ENCODE measurements at regions not wholly inside any gene's neighbourhood (a gene's known extent, or its start where the extent isn't known, plus 50 kb on each side); places are given as distances from the start of the nearest gene placed in this dataset.
"Not testable (repeated sequence)": the region's sequence is repeated elsewhere in the genome, so short reads cannot be mapped to it uniquely, and the experiment has no call there.

DNA sequence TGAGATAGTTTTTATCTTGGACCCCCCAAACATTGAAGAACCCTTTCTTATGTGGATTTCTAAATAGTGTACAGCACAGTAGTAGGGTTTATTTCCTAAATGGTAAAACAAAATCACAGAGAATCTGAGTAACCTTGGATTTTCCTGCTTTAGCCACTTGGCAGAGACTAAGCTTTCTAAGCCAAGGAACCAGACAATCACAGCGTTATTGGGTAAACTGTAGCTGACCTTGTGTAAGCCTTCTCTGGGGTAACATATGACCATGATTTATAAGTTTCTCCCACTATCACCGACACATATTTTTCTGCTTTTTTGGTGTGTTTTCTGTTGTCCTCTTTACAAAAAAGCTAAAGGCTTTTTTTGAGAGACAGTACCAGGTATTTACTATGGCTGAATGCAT is 136.3 kb upstream of the PZP start:
- in situ Hi-C loops (cut with MboI; ENCODE audit: low pct_unique_long_range_greater_than_20kb, low sequenced_read_pairs, unreplicated experiment) = loop anchor here (25.0 kb wide), 2 partner anchors 118 to 293 kb away; no protein-coding TSS in a partner anchor
- TF ChIP-seq, protein P1, sequence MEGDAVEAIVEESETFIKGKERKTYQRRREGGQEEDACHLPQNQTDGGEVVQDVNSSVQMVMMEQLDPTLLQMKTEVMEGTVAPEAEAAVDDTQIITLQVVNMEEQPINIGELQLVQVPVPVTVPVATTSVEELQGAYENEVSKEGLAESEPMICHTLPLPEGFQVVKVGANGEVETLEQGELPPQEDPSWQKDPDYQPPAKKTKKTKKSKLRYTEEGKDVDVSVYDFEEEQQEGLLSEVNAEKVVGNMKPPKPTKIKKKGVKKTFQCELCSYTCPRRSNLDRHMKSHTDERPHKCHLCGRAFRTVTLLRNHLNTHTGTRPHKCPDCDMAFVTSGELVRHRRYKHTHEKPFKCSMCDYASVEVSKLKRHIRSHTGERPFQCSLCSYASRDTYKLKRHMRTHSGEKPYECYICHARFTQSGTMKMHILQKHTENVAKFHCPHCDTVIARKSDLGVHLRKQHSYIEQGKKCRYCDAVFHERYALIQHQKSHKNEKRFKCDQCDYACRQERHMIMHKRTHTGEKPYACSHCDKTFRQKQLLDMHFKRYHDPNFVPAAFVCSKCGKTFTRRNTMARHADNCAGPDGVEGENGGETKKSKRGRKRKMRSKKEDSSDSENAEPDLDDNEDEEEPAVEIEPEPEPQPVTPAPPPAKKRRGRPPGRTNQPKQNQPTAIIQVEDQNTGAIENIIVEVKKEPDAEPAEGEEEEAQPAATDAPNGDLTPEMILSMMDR (IDR thresholded peaks at IDR 0.05; ENCODE audit: extremely low read depth, insufficient read depth, missing control alignments) = no peak
- no peak for DNase-seq (ENCODE audit: low spot score)

DNA sequence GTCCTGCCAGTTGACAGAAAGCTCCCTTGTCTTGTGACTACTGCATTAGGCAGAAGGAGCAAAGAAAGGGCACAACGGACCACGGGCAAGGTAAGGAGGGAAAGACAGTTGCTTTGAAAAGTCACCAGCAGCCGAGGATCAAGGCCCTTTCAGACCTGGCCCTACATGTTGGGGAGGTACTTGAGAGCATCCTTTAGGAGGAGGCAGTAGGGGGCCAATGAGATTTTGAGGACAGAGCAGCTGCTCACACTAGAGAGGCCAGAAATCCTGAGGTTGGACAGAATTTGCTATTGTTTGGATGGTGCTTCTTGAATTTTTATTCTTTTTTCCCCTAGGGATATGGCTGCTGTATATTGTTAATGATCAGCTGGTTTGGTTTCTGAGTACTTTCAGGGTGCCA is 135.5 kb upstream of the PZP start:
- TF ChIP-seq, protein P1 (IDR thresholded peaks at IDR 0.05; ENCODE audit: extremely low read depth, insufficient read depth, missing control alignments) = no peak
- in situ Hi-C loops (cut with MboI; ENCODE audit: low pct_unique_long_range_greater_than_20kb, low sequenced_read_pairs, unreplicated experiment) = loop anchor here (25.0 kb wide), 2 partner anchors 119 to 294 kb away; no protein-coding TSS in a partner anchor
- DNase-seq (ENCODE audit: low spot score) = no peak

DNA sequence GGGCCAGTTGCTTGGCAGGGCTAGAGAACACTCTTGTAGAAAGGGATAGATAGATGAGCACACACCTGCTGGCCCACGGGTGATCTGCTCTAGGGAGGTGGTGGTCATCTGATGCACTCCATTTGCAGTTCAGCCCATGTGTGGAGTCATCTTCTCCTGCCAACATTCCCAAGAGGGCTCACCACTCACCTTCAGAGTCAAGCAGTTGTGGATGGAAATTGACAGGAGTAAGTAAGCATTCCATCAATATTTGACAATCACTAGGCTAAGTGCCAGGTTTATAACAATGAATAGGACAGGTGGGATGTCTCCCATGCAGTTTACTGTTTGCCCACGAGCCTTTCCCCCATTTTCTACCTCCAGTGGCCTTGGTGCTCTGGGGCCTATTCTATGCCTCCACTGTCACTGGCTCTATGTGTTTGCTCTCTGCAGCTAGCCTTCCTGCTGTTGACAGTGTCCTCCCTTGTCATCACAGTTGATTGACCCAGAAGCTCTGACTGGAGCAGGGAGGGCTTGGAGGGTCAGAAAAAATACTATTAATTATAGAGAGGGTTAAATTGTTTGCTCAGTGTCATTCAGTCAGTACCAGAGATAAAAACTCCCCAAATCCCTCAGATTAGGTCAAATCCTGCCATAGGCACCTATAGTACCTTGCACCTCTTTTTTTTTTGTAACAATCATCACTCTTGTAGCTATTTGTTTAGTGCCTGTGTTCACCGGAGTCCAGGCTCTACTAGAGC is 134.6 kb upstream of the PZP start:
- no peak for DNase-seq (ENCODE audit: low spot score)
- TF ChIP-seq, protein P1 (IDR thresholded peaks at IDR 0.05; ENCODE audit: extremely low read depth, insufficient read depth, missing control alignments) = no peak
- in situ Hi-C loops (cut with MboI; ENCODE audit: low pct_unique_long_range_greater_than_20kb, low sequenced_read_pairs, unreplicated experiment) = loop anchor here (25.0 kb wide), 2 partner anchors 120 to 295 kb away; no protein-coding TSS in a partner anchor

DNA sequence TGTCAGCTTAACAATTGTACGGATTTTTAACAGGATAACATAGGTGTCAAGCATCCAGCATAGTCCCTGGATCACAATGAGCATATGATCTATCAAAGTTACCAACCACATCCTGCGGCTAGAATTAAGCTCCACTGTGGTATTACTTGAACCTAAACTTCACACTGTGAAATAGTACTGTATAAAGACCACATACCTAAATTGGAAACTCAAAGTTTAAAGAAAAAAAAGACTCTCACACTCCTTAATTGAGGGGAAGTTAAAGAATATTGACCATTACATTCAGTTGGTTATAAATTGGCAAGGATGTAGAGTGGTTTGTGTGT is 133.0 kb upstream of the PZP start:
- TF ChIP-seq, protein P1 (IDR thresholded peaks at IDR 0.05; ENCODE audit: extremely low read depth, insufficient read depth, missing control alignments) = no peak
- in situ Hi-C loops (cut with MboI; ENCODE audit: low pct_unique_long_range_greater_than_20kb, low sequenced_read_pairs, unreplicated experiment) = loop anchor here (25.0 kb wide), 2 partner anchors 121 to 296 kb away; no protein-coding TSS in a partner anchor
- no peak for DNase-seq (ENCODE audit: low spot score)

DNA sequence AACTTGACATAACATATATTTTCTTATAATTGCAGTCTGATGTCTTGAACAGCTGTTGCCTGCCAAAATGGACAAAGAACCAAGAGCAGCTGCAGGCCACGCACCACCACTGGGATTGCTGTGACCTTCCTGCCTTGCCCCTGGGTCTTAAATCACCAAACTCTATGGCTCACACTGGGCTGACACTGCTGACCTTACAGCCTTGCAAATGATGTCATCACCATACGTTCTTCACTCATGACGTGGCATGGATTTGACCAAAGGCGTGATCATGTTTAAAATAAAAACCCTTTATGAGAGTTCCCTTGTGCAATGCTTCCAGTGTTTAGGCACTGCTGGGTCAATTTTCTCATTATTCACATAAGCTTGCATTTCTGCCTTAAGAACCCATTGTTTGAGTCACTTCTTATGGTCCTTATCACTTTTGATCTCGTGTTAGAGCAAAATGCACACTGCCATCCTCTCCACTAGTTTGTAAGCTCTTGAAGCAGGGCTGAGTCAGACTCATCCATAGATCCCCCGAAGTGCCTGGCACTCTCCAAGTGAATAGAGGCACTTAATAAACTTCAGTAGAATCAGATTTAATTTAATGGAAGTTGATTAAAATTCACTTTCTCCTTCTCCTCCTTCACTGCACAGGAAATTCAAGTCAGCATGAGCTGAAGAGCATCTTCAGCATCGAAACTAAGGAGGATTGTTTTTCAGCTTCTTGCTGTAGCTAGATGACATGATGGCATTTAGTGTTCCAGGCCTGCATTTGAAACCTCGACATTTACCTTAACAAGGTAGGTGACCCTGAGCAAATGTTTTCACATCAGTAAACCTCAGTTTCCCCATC is 132.4 kb upstream of the PZP start:
- in situ Hi-C loops (cut with MboI; ENCODE audit: low pct_unique_long_range_greater_than_20kb, low sequenced_read_pairs, unreplicated experiment) = loop anchor here (25.0 kb wide), 2 partner anchors 122 to 297 kb away; no protein-coding TSS in a partner anchor
- TF ChIP-seq, protein P1 (IDR thresholded peaks at IDR 0.05; ENCODE audit: extremely low read depth, insufficient read depth, missing control alignments) = no peak
- no peak for DNase-seq (ENCODE audit: low spot score)

DNA sequence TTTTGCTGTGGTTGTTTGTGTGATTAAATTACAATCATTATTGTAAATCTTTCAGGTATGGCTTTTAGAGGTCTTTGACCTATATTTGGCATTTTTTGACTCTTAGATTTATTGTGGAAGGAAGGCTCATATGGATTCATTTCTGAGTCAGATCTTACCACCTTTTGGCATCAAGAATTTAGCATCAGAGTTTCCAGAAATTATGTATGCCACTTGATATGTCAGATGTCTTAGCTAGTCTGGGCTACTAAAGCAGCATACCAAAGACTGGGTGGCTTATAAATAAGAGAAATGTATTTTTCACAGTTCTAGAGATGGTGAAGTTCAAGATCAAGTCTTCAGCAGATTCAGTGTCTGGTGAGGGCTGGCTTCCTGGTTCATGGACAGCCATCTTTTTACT is 129.5 kb upstream of the PZP start:
- in situ Hi-C loops (cut with MboI; ENCODE audit: low pct_unique_long_range_greater_than_20kb, low sequenced_read_pairs, unreplicated experiment) = loop anchor here (25.0 kb wide), 2 partner anchors 125 to 300 kb away; no protein-coding TSS in a partner anchor
- no peak for DNase-seq (ENCODE audit: low spot score)
- TF ChIP-seq, protein P1 (IDR thresholded peaks at IDR 0.05; ENCODE audit: extremely low read depth, insufficient read depth, missing control alignments) = no peak

DNA sequence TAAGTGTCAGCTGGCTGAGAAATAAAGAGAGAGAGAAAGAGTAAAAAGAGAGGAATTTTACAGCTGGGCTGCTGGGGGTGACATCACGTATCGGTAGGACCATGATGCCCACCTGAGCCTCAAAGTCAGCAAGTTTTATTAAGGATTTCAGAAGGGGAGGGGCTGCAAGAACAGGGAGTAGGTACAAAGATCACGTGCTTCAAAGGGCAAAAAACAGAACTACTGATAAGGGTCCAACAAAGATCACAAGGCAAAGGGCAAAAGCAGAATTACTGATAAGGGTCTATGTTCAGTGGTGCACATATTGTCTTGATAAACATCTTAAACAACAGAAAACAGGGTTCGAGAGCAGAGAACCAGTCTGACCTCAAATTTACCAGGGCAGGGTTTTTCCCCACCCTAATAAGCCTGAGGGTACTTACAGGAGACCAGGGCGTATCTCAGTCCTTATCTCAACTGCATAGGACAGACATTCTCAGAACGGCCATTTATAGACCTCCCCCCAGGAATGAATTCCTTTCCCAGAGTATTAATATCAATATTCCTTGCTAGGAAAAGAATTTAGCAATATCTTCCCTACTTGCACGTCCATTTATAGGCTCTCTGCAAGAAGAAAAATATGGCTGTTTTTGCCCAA is 128.3 kb upstream of the PZP start:
- in situ Hi-C loops (cut with MboI; ENCODE audit: low pct_unique_long_range_greater_than_20kb, low sequenced_read_pairs, unreplicated experiment) = loop anchor here (25.0 kb wide), 2 partner anchors 126 to 301 kb away; no protein-coding TSS in a partner anchor

More for the DNA sequence above, 128.3 kb upstream of the PZP start:
- DNase-seq (ENCODE audit: low spot score) = not testable (repeated sequence)
